SIG-M5 (cell line): ENCODE measurements at regions not wholly inside any gene's neighbourhood (a gene's known extent, or its start where the extent isn't known, plus 50 kb on each side); places are given as distances from the start of the nearest gene placed in this dataset.
"Not testable (repeated sequence)": the region's sequence is repeated elsewhere in the genome, so short reads cannot be mapped to it uniquely, and the experiment has no call there.

Experiments used
- DNase-seq: peaks from one replicate; lab custom pipeline; 2025; lab: John Stamatoyannopoulos, UW

GRCh38 chr4:159551281-159551680 is 448.4 kb downstream of the RAPGEF2 start:
- no peak for DNase-seq

GRCh38 chr4:159552979-159553768 is 450.3 kb downstream of the RAPGEF2 start:
- DNase-seq = no peak

GRCh38 chr4:159555873-159556272 is 453.0 kb downstream of the RAPGEF2 start:
- no peak for DNase-seq

GRCh38 chr4:159562366-159562765 is 459.5 kb downstream of the RAPGEF2 start:
- no peak for DNase-seq

- no peak for DNase-seq
Measured at GRCh38 chr4:159563257-159563656, 460.4 kb downstream of the RAPGEF2 start.

GRCh38 chr4:159564615-159565014 is 461.7 kb downstream of the RAPGEF2 start:
- no peak for DNase-seq

GRCh38 chr4:159566786-159567185 is 463.9 kb downstream of the RAPGEF2 start:
- no peak for DNase-seq

GRCh38 chr4:159577241-159577640 is 474.4 kb downstream of the RAPGEF2 start:
- no peak for DNase-seq

- DNase-seq = no peak
Measured at GRCh38 chr4:159582685-159583084, 479.8 kb downstream of the RAPGEF2 start.

GRCh38 chr4:159592898-159593556 is 490.1 kb downstream of the RAPGEF2 start:
- no peak for DNase-seq

GRCh38 chr4:159593681-159594080 is 490.8 kb downstream of the RAPGEF2 start:
- no peak for DNase-seq

- DNase-seq = no peak
Measured at GRCh38 chr4:159594576-159594975, 491.7 kb downstream of the RAPGEF2 start.

- DNase-seq = not testable (repeated sequence)
Measured at GRCh38 chr4:159595101-159595500, 492.2 kb downstream of the RAPGEF2 start.

GRCh38 chr4:159598602-159599001 is 495.7 kb downstream of the RAPGEF2 start:
- DNase-seq = no peak

GRCh38 chr4:159600061-159600460 is 497.2 kb downstream of the RAPGEF2 start:
- DNase-seq = no peak

- DNase-seq = no peak
Measured at GRCh38 chr4:159604781-159605180, 501.9 kb downstream of the RAPGEF2 start.

- DNase-seq = no peak
Measured at GRCh38 chr4:159606835-159607234, 504.0 kb downstream of the RAPGEF2 start.

GRCh38 chr4:159607809-159608208 is 504.9 kb downstream of the RAPGEF2 start:
- DNase-seq = no peak

GRCh38 chr4:159608436-159608835 is 505.6 kb downstream of the RAPGEF2 start:
- no peak for DNase-seq

GRCh38 chr4:159632031-159632430 is 529.2 kb downstream of the RAPGEF2 start:
- DNase-seq = no peak

- DNase-seq = no peak
Measured at GRCh38 chr4:159639671-159640323, 536.9 kb downstream of the RAPGEF2 start.

- DNase-seq = no peak
Measured at GRCh38 chr4:159649237-159649636, 546.4 kb downstream of the RAPGEF2 start.

GRCh38 chr4:159652871-159653270 is 550.0 kb downstream of the RAPGEF2 start:
- no peak for DNase-seq
